ENCODE measurements at regions not wholly inside any gene's neighbourhood (a gene's known extent, or its start where the extent isn't known, plus 50 kb on each side); places are given as distances from the start of the nearest gene placed in this dataset.

GRCh38 chr4:38226170-38226569 is 266.0 kb downstream of the PTTG2 start:
- TF ChIP-seq EZH2 (IDR thresholded peaks at IDR 0.05; ENCODE audit: borderline replicate concordance, low read depth, low read length, poor library complexity, severe bottlenecking): no peak
- TF ChIP-seq, protein P1, sequence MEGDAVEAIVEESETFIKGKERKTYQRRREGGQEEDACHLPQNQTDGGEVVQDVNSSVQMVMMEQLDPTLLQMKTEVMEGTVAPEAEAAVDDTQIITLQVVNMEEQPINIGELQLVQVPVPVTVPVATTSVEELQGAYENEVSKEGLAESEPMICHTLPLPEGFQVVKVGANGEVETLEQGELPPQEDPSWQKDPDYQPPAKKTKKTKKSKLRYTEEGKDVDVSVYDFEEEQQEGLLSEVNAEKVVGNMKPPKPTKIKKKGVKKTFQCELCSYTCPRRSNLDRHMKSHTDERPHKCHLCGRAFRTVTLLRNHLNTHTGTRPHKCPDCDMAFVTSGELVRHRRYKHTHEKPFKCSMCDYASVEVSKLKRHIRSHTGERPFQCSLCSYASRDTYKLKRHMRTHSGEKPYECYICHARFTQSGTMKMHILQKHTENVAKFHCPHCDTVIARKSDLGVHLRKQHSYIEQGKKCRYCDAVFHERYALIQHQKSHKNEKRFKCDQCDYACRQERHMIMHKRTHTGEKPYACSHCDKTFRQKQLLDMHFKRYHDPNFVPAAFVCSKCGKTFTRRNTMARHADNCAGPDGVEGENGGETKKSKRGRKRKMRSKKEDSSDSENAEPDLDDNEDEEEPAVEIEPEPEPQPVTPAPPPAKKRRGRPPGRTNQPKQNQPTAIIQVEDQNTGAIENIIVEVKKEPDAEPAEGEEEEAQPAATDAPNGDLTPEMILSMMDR (conservative IDR thresholded peaks at IDR 0.05; ENCODE audit: low read depth, low read length): no peak

Measured in A673 (cell line).